Endothelial cell of umbilical vein (primary cell): ENCODE measurements at regions not wholly inside any gene's neighbourhood (a gene's known extent, or its start where the extent isn't known, plus 50 kb on each side); places are given as distances from the start of the nearest gene placed in this dataset.

Experiments
- BruUV-seq: library from RNA; stranded (reverse); fragments of 400-500 nt; replicated peaks from 2 replicates; lab custom pipeline; 2021; lab: Mats Ljungman, UMichigan
- CTCF ChIA-PET: fragments of 300-600, 350-600 bp; sonication (Branson Sonifier 250); formaldehyde crosslinking; loops from one replicate; lab custom pipeline; 2021; ENCODE audit warnings: antibody characterized with exemption, inconsistent platforms; lab: Charles Lee
- POLR2A ChIA-PET: fragments of 300-600, 350-600 bp; sonication (Branson Sonifier 250); formaldehyde crosslinking; loops from one replicate; lab custom pipeline; 2021; ENCODE audit warnings: antibody characterized with exemption, inconsistent platforms; lab: Charles Lee
- DNase-seq: peaks from one replicate; pipeline ENCODE4 v3.0.0-alpha.2; 2011; ENCODE audit warnings: low read depth, low spot score
- FAIRE-seq: peaks from 2 replicates; lab custom pipeline; 2011; peaks lifted over from hg19 to GRCh38; lab: Jason Lieb, UNC
- H2AFZ ChIP-seq: 2 replicates; pipeline ENCODE4 v1.6.0; 2012; ENCODE audit warnings: low read depth, low read length, control low read depth, inconsistent platforms
- H3K27ac ChIP-seq: 2 replicates; pipeline ENCODE4 v1.5.1; 2011; ENCODE audit warnings: low read depth, mild to moderate bottlenecking, control low read depth, low read length, moderate library complexity; ENCODE audit not compliant: insufficient read depth
- H3K27me3 ChIP-seq, 2 experiments: 2 replicates each; pipeline versions ENCODE4 v1.6.0 to v1.6.1; 2011; ENCODE audit warnings: low read length in 2 of 2, mixed read lengths in 1 of 2; ENCODE audit not compliant: control insufficient read depth in 2 of 2, insufficient read depth in 2 of 2
- H3K36me3 ChIP-seq, 2 experiments: 2 replicates in 1 of 2; 3 replicates in 1 of 2; pipeline ENCODE4 v1.5.1; 2011; ENCODE audit warnings: low read length in 2 of 2, mild to moderate bottlenecking in 1 of 2, moderate library complexity in 1 of 2; ENCODE audit not compliant: control insufficient read depth in 2 of 2, insufficient read depth in 2 of 2; ENCODE audit errors: extremely low read depth in 1 of 2
- H3K4me1 ChIP-seq: 3 replicates; pipeline ENCODE4 v1.5.1; 2011; ENCODE audit warnings: mild to moderate bottlenecking, low read length; ENCODE audit not compliant: control insufficient read depth, insufficient read depth; ENCODE audit errors: extremely low read depth
- H3K4me2 ChIP-seq: 2 replicates; pipeline ENCODE4 v1.6.1; 2011; ENCODE audit warnings: low read length, control low read depth, mixed read lengths; ENCODE audit not compliant: insufficient read depth
- H3K4me3 ChIP-seq, 3 experiments: fragments of 200-600 bp in 1 of 3; sonication (generic), shearing (Covaris generic) in 1 of 3; replicated peaks in 1 of 3; 2 replicates each; pipeline ENCODE4 v1.5.1; 2011 to 2016; ENCODE audit warnings: control low read depth in 3 of 3, low read length in 3 of 3, mild to moderate bottlenecking in 2 of 3, inconsistent platforms in 1 of 3, low read depth in 1 of 3, moderate library complexity in 1 of 3; ENCODE audit not compliant: insufficient read depth in 1 of 3
- H3K79me2 ChIP-seq: 2 replicates; pipeline ENCODE4 v1.6.0; 2012; ENCODE audit warnings: low read length, inconsistent platforms; ENCODE audit not compliant: control insufficient read depth, insufficient read depth
- H3K9ac ChIP-seq: replicated peaks from 2 replicates; pipeline ENCODE3; 2011; ENCODE audit warnings: low read length, control low read depth; ENCODE audit not compliant: insufficient read depth; ENCODE audit errors: extremely low read depth
- H3K9me1 ChIP-seq: replicated peaks from 3 replicates; pipeline ENCODE4 v1.6.0; 2011; ENCODE audit warnings: mild to moderate bottlenecking, low read length; ENCODE audit not compliant: control insufficient read depth, insufficient read depth; ENCODE audit errors: extremely low read depth
- H3K9me3 ChIP-seq: replicated peaks from 2 replicates; pipeline ENCODE4 v1.5.1; 2012; ENCODE audit warnings: low read length, inconsistent platforms; ENCODE audit not compliant: control insufficient read depth, insufficient read depth
- H4K20me1 ChIP-seq: replicated peaks from 2 replicates; pipeline ENCODE3; 2011; ENCODE audit warnings: mild to moderate bottlenecking, low read length; ENCODE audit not compliant: control insufficient read depth, insufficient read depth; ENCODE audit errors: extremely low read depth
- EZH2 ChIP-seq: IDR thresholded peaks from 2 replicates; pipeline ENCODE4 v1.6.1; 2012; ENCODE audit warnings: borderline replicate concordance, low read depth, mild to moderate bottlenecking, moderate library complexity, low read length, inconsistent platforms; ENCODE audit not compliant: severe bottlenecking
- FOS ChIP-seq: IDR thresholded peaks from 2 replicates; pipeline ENCODE4 v1.6.1; 2011; ENCODE audit warnings: mild to moderate bottlenecking, low read length, moderate library complexity, borderline replicate concordance; ENCODE audit not compliant: insufficient read depth
- GATA2 ChIP-seq: IDR thresholded peaks from 2 replicates; pipeline ENCODE4 v1.7.0; 2011; ENCODE audit warnings: low read depth, mild to moderate bottlenecking, moderate library complexity, mixed read lengths, low read length; ENCODE audit not compliant: insufficient read length, insufficient read depth
- JUN ChIP-seq: IDR thresholded peaks from 2 replicates; pipeline ENCODE4 v1.6.1; 2011; ENCODE audit warnings: borderline replicate concordance, low read depth; ENCODE audit not compliant: insufficient read length, insufficient read depth
- MYC ChIP-seq: IDR thresholded peaks from one replicate; pipeline ENCODE4 v1.6.1; 2011; ENCODE audit warnings: mild to moderate bottlenecking, low read depth, low read length
- POLR2A ChIP-seq: IDR thresholded peaks from 2 replicates; pipeline ENCODE4 v1.6.1; 2012; ENCODE audit warnings: low read depth, mild to moderate bottlenecking, control low read depth, low read length
- POLR2AphosphoS5 ChIP-seq: IDR thresholded peaks from 2 replicates; pipeline ENCODE4 v1.6.1; 2012; ENCODE audit warnings: low read depth, mild to moderate bottlenecking, control low read depth, low read length, moderate library complexity; ENCODE audit not compliant: insufficient read depth
- dilution Hi-C: fragments of 300-500 bp; cut with MboI; formaldehyde crosslinking; loops from one replicate; pipeline ENCODE4 v1.15.0; 2019; ENCODE audit warnings: low sequenced_read_pairs; ENCODE audit not compliant: extremely low pct_ligation_motif_present
- intact Hi-C: fragments of 100-400 bp; cut with micrococcal nuclease; formaldehyde crosslinking; loops from one replicate; pipeline ENCODE4 v1.10.0; 2022
- TF ChIP-seq, protein P1 (sequence below): IDR thresholded peaks from 2 replicates; pipeline ENCODE4 v1.6.1; 2011; ENCODE audit not compliant: insufficient read depth, insufficient read length
- TF ChIP-seq, protein P2 (sequence below), 2 donors: IDR thresholded peaks; 1 replicate in 1 of 2; 2 replicates in 1 of 2; pipeline ENCODE4 v1.5.1; 2011; ENCODE audit warnings: low read length in 2 of 2, mild to moderate bottlenecking in 2 of 2, moderate library complexity in 2 of 2, control low read depth in 1 of 2, inconsistent platforms in 1 of 2, low read depth in 1 of 2; ENCODE audit not compliant: insufficient read depth in 1 of 2; ENCODE audit errors: extremely low read depth in 1 of 2

- H3K4me3 ChIP-seq = no peak overlapping the region
- no peak for DNase-seq
- no peaks in the 10 kb centered on the region for H4K20me1 ChIP-seq
- H3K27me3 ChIP-seq = no peaks in the 10 kb centered on the region
- H3K9me1 ChIP-seq = no peaks in the 10 kb centered on the region
- BruUV-seq = no TSS peak
- no peak overlapping the region for H3K4me2 ChIP-seq
- no peaks in the 10 kb centered on the region for H3K4me1 ChIP-seq
- no peak overlapping the region for H2AFZ ChIP-seq
- no peak overlapping the region for H3K9ac ChIP-seq
- TF ChIP-seq POLR2A (no peak), EZH2 (no peak), MYC (no peak), FOS (no peak), POLR2AphosphoS5 (no peak), GATA2 (no peak), JUN (no peak)
- TF ChIP-seq, protein P1, sequence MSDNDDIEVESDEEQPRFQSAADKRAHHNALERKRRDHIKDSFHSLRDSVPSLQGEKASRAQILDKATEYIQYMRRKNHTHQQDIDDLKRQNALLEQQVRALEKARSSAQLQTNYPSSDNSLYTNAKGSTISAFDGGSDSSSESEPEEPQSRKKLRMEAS = no peak
- TF ChIP-seq, protein P2, sequence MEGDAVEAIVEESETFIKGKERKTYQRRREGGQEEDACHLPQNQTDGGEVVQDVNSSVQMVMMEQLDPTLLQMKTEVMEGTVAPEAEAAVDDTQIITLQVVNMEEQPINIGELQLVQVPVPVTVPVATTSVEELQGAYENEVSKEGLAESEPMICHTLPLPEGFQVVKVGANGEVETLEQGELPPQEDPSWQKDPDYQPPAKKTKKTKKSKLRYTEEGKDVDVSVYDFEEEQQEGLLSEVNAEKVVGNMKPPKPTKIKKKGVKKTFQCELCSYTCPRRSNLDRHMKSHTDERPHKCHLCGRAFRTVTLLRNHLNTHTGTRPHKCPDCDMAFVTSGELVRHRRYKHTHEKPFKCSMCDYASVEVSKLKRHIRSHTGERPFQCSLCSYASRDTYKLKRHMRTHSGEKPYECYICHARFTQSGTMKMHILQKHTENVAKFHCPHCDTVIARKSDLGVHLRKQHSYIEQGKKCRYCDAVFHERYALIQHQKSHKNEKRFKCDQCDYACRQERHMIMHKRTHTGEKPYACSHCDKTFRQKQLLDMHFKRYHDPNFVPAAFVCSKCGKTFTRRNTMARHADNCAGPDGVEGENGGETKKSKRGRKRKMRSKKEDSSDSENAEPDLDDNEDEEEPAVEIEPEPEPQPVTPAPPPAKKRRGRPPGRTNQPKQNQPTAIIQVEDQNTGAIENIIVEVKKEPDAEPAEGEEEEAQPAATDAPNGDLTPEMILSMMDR (IDR thresholded peaks at IDR 0.05; ENCODE audit: extremely low read depth in 1 of 2, insufficient read depth in 1 of 2, low read depth in 1 of 2, low read length in 2 of 2) = no peak
- intact Hi-C loops = no loop called here
- no peaks in the 10 kb centered on the region for H3K36me3 ChIP-seq
- POLR2A ChIA-PET = no interaction called here
- CTCF ChIA-PET = no interaction called here
- no peak for FAIRE-seq
- H3K9me3 ChIP-seq = no peaks in the 10 kb centered on the region
- no peaks in the 10 kb centered on the region for H3K79me2 ChIP-seq
- dilution Hi-C loops = no loop called here
- H3K27ac ChIP-seq = no peak overlapping the region
Measured at GRCh38 chr12:111084158-111084557, 163.8 kb upstream of the MYL2 start.
